ENCODE measurements at regions not wholly inside any gene's neighbourhood (a gene's known extent, or its start where the extent isn't known, plus 50 kb on each side); places are given as distances from the start of the nearest gene placed in this dataset.

GRCh38 chr6:14818422-14818884 lies 427.4 kb upstream of the JARID2 start:
- Mint-ChIP-seq H3K27me3 (ENCODE audit: low read depth) (peaks cover 45% of the 10 kb centered on the region), H3K4me3 (no peak overlapping the region), H3K4me1 (peaks cover 20% of the 10 kb centered on the region), H3K36me3 (no peaks in the 10 kb centered on the region), H3K27ac (no peak overlapping the region), H3K9me3 (no peaks in the 10 kb centered on the region)
- no peak for TF ChIP-seq CTCF (IDR thresholded peaks at IDR 0.05; ENCODE audit: unreplicated experiment)
- no peak for DNase-seq (ENCODE audit: low spot score in 2 of 2, unreplicated experiment in 2 of 2)

GRCh38 chr6:14819001-14819400 lies 426.9 kb upstream of the JARID2 start:
- TF ChIP-seq CTCF (IDR thresholded peaks at IDR 0.05; ENCODE audit: unreplicated experiment): no peak
- no peaks in the 10 kb centered on the region for H3K36me3 Mint-ChIP-seq
- no peak overlapping the region for H3K27ac Mint-ChIP-seq
- H3K27me3 Mint-ChIP-seq (ENCODE audit: low read depth): peaks cover 41% of the 10 kb centered on the region
- no peak for DNase-seq (ENCODE audit: low spot score in 2 of 2, unreplicated experiment in 2 of 2)
- no peak overlapping the region for H3K4me3 Mint-ChIP-seq
- no peaks in the 10 kb centered on the region for H3K9me3 Mint-ChIP-seq
- peaks cover 25% of the 10 kb centered on the region for H3K4me1 Mint-ChIP-seq

GRCh38 chr6:14819840-14820420 lies 425.9 kb upstream of the JARID2 start:
- H3K4me1 Mint-ChIP-seq: peaks cover 34% of the 10 kb centered on the region
- no peak overlapping the region for H3K4me3 Mint-ChIP-seq

GRCh38 chr6:14822012-14822553 lies 423.8 kb upstream of the JARID2 start:
- peaks cover 38% of the 10 kb centered on the region for H3K4me1 Mint-ChIP-seq
- DNase-seq (ENCODE audit: low spot score in 2 of 2, unreplicated experiment in 2 of 2): no peak
- TF ChIP-seq CTCF (IDR thresholded peaks at IDR 0.05; ENCODE audit: unreplicated experiment): no peak
- H3K4me3 Mint-ChIP-seq: no peak overlapping the region
- H3K27ac Mint-ChIP-seq: no peak overlapping the region
- H3K9me3 Mint-ChIP-seq: no peaks in the 10 kb centered on the region
- no peaks in the 10 kb centered on the region for H3K36me3 Mint-ChIP-seq
- H3K27me3 Mint-ChIP-seq (ENCODE audit: low read depth): peaks cover 29% of the 10 kb centered on the region

More at GRCh38 chr6:14819840-14820420, 425.9 kb upstream of the JARID2 start:
- Mint-ChIP-seq H3K9me3 (no peaks in the 10 kb centered on the region), H3K27ac (no peak overlapping the region), H3K27me3 (ENCODE audit: low read depth) (peaks cover 37% of the 10 kb centered on the region), H3K36me3 (no peaks in the 10 kb centered on the region)
- no peak for DNase-seq (ENCODE audit: low spot score in 2 of 2, unreplicated experiment in 2 of 2)
- TF ChIP-seq CTCF (IDR thresholded peaks at IDR 0.05; ENCODE audit: unreplicated experiment): no peak

GRCh38 chr6:14822679-14823078 lies 423.2 kb upstream of the JARID2 start:
- Mint-ChIP-seq H3K9me3 (no peaks in the 10 kb centered on the region), H3K4me3 (no peak overlapping the region), H3K27me3 (ENCODE audit: low read depth) (peaks cover 30% of the 10 kb centered on the region), H3K4me1 (peaks cover 40% of the 10 kb centered on the region), H3K36me3 (no peaks in the 10 kb centered on the region), H3K27ac (no peak overlapping the region)
- no peak for DNase-seq (ENCODE audit: low spot score in 2 of 2, unreplicated experiment in 2 of 2)
- TF ChIP-seq CTCF (IDR thresholded peaks at IDR 0.05; ENCODE audit: unreplicated experiment): no peak
